ENCODE measurements at regions not wholly inside any gene's neighbourhood (a gene's known extent, or its start where the extent isn't known, plus 50 kb on each side); places are given as distances from the start of the nearest gene placed in this dataset.
"Not testable (repeated sequence)": the region's sequence is repeated elsewhere in the genome, so short reads cannot be mapped to it uniquely, and the experiment has no call there.

DNA sequence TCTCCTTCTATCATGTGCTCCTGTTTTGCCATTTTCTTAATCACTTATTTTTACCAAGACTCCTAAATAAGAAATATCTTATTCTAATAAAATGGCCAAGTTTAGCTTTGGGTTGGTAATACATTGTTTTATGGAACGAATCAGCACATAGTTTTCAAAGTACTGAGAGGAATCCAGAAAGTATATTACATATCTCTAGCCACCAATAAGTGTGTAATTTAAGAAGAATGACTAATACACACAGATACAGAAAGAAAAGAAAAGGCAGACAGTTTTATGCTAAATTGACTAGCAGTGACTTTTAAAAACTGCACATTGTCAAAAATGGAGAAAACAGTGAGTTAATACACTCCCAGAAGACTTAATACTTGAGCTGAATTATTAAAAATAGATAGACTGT, 167.0 kb upstream of the IL15 start:
- Histone ChIP-seq H3K4me2 (no peak overlapping the region), H2AFZ (no peak overlapping the region)
- WGBS (ENCODE audit: low lambda C conversion rate, missing lambda C conversion rate): 81% methylated on average over 1 of the region's 1 CpG

DNA sequence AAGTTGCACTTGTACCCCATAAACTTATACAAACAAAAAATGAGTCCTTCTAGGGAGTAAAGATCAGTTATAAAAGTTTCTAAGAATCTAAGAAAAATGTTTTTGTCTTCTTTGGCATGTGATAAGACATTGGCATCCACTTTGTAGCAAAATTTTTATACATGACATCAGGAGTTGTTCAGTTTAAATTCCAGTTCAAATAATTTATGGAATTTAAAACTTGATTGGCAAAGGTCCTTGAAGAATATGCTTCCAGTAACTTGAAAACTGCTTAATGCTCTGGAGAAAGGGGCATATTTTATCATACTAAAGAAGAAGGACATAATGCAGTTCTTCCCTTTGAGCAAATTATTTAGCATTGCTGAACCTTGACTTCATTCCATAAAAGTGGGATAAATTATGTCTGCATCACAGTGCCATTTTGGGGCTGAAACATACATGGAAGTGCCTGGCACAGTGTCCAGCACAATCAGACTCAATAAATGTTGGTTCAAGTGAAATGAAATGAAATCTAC, 163.3 kb upstream of the IL15 start:
- H3K4me1 ChIP-seq (ENCODE audit: insufficient read depth): no peaks in the 10 kb centered on the region
- DNase-seq (ENCODE audit: low spot score): no peak
- no peak overlapping the region for H2AFZ ChIP-seq
- H3K27ac ChIP-seq: no peak overlapping the region
- no peak overlapping the region for H3K4me2 ChIP-seq
- no peaks in the 10 kb centered on the region for H4K20me1 ChIP-seq (ENCODE audit: insufficient read depth, poor library complexity, severe bottlenecking)
- no peaks in the 10 kb centered on the region for H3K9me3 ChIP-seq (ENCODE audit: low read depth)
- TF ChIP-seq EZH2 (IDR thresholded peaks at IDR 0.05; ENCODE audit: borderline replicate concordance) (no peak), EZH2phosphoT487 (IDR thresholded peaks at IDR 0.05; ENCODE audit: low read depth, severe bottlenecking, unreplicated experiment) (no peak)
- TF ChIP-seq, protein P1, sequence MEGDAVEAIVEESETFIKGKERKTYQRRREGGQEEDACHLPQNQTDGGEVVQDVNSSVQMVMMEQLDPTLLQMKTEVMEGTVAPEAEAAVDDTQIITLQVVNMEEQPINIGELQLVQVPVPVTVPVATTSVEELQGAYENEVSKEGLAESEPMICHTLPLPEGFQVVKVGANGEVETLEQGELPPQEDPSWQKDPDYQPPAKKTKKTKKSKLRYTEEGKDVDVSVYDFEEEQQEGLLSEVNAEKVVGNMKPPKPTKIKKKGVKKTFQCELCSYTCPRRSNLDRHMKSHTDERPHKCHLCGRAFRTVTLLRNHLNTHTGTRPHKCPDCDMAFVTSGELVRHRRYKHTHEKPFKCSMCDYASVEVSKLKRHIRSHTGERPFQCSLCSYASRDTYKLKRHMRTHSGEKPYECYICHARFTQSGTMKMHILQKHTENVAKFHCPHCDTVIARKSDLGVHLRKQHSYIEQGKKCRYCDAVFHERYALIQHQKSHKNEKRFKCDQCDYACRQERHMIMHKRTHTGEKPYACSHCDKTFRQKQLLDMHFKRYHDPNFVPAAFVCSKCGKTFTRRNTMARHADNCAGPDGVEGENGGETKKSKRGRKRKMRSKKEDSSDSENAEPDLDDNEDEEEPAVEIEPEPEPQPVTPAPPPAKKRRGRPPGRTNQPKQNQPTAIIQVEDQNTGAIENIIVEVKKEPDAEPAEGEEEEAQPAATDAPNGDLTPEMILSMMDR (IDR thresholded peaks at IDR 0.05; ENCODE audit: poor library complexity): no peak
- no peak overlapping the region for H3K4me3 ChIP-seq
- no peaks in the 10 kb centered on the region for H3K27me3 ChIP-seq
- H3K36me3 ChIP-seq (replicated peaks; ENCODE audit: insufficient read depth, low read depth): no peaks in the 10 kb centered on the region
- H3K79me2 ChIP-seq: no peaks in the 10 kb centered on the region
- no peaks in the 10 kb centered on the region for H3K9me2 ChIP-seq (replicated peaks; ENCODE audit: insufficient read depth)

More for the DNA sequence above, 167.0 kb upstream of the IL15 start:
- Histone ChIP-seq H3K36me3 (replicated peaks; ENCODE audit: insufficient read depth, low read depth) (no peaks in the 10 kb centered on the region), H3K79me2 (no peaks in the 10 kb centered on the region), H3K4me3 (no peak overlapping the region), H3K9me2 (replicated peaks; ENCODE audit: insufficient read depth) (no peaks in the 10 kb centered on the region), H3K4me1 (ENCODE audit: insufficient read depth) (no peaks in the 10 kb centered on the region), H4K20me1 (ENCODE audit: insufficient read depth, poor library complexity, severe bottlenecking) (no peaks in the 10 kb centered on the region), H3K27ac (no peak overlapping the region), H3K27me3 (no peaks in the 10 kb centered on the region), H3K9me3 (ENCODE audit: low read depth) (no peaks in the 10 kb centered on the region)
- DNase-seq (ENCODE audit: low spot score): no peak
- TF ChIP-seq EZH2 (IDR thresholded peaks at IDR 0.05; ENCODE audit: borderline replicate concordance): no peak
- TF ChIP-seq, protein P1 (IDR thresholded peaks at IDR 0.05; ENCODE audit: poor library complexity): no peak
- TF ChIP-seq EZH2phosphoT487 (IDR thresholded peaks at IDR 0.05; ENCODE audit: low read depth, severe bottlenecking, unreplicated experiment): no peak

DNA sequence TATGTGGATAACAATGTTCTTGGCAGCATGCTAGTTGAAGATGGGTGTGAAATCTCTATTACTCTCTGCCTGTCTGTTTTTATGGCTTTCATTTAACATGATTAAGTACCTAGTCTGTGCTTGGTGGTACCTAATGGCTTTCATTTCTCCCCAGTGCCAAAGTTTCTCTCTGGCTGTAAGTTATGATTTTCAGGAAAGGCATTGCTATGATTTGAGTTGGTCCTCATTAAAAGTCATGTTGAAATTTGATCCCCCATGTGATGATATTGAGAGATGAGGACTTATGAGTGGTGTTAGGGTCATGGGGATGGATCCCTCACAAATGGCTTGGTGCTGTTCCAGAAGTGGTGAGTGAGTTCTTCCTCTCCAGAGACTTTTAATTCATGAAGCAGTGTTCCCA, 162.4 kb upstream of the IL15 start:
- Histone ChIP-seq H3K4me3 (no peak overlapping the region), H3K36me3 (replicated peaks; ENCODE audit: insufficient read depth, low read depth) (no peaks in the 10 kb centered on the region), H3K27ac (no peak overlapping the region), H2AFZ (no peak overlapping the region), H3K9me2 (replicated peaks; ENCODE audit: insufficient read depth) (no peaks in the 10 kb centered on the region), H4K20me1 (ENCODE audit: insufficient read depth, poor library complexity, severe bottlenecking) (no peaks in the 10 kb centered on the region), H3K4me2 (no peak overlapping the region), H3K79me2 (no peaks in the 10 kb centered on the region), H3K4me1 (ENCODE audit: insufficient read depth) (no peaks in the 10 kb centered on the region), H3K27me3 (no peaks in the 10 kb centered on the region), H3K9me3 (ENCODE audit: low read depth) (no peaks in the 10 kb centered on the region)
- TF ChIP-seq EZH2 (IDR thresholded peaks at IDR 0.05; ENCODE audit: borderline replicate concordance) (no peak), EZH2phosphoT487 (IDR thresholded peaks at IDR 0.05; ENCODE audit: low read depth, severe bottlenecking, unreplicated experiment) (no peak)
- TF ChIP-seq, protein P1 (IDR thresholded peaks at IDR 0.05; ENCODE audit: poor library complexity): no peak
- no peak for DNase-seq (ENCODE audit: low spot score)

DNA sequence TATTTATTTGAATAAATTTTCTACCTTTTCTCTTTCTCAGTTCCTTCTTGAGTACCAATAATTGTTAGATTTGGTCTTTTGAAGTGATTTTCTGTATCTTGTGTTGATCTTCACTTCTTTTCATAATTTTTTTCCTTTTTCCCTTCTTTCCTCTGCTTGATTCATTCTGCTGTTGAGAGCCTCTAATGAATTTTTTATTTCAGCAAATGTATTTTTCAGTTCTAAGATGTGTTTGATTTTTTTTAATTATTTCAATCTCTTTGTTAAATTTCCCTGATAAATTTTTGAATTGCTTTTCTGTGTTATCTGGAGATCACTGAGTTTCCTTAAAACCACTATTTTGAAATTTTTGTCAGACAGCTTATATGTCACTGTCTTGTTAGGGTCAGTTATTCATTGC, 155.4 kb upstream of the IL15 start:
- Histone ChIP-seq H3K36me3 (replicated peaks; ENCODE audit: insufficient read depth, low read depth) (no peaks in the 10 kb centered on the region), H3K4me1 (ENCODE audit: insufficient read depth) (no peaks in the 10 kb centered on the region), H3K27me3 (no peaks in the 10 kb centered on the region), H3K9me2 (replicated peaks; ENCODE audit: insufficient read depth) (no peaks in the 10 kb centered on the region), H3K79me2 (no peaks in the 10 kb centered on the region), H3K4me2 (no peak overlapping the region), H2AFZ (no peak overlapping the region), H3K27ac (no peak overlapping the region), H4K20me1 (ENCODE audit: insufficient read depth, poor library complexity, severe bottlenecking) (no peaks in the 10 kb centered on the region), H3K4me3 (no peak overlapping the region), H3K9me3 (ENCODE audit: low read depth) (peaks cover 12% of the 10 kb centered on the region)
- no peak for DNase-seq (ENCODE audit: low spot score)
- TF ChIP-seq EZH2 (IDR thresholded peaks at IDR 0.05; ENCODE audit: borderline replicate concordance): no peak

DNA sequence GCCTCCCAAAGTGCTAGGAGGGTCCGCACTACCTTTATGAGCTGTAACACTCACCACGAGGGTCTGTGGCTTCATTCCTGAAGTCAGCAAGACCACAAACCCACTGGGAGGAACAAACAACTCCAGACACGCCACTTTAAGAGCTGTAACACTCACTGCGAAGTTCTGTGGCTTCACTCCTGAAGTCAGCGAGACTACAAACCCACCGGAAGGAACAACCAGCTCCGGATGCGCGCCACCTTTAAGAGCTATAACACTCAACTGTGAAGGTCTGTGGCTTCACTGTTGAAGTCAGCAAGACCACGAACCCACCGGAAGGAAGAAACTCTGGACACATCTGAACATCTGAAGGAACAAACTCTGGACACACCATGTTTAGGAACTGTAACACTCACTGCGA, 152.1 kb upstream of the IL15 start:
- not testable (repeated sequence) for H3K36me3 ChIP-seq (replicated peaks; ENCODE audit: insufficient read depth, low read depth); DNase-seq (ENCODE audit: low spot score); H3K27me3 ChIP-seq; H3K27ac ChIP-seq; H3K4me2 ChIP-seq; H3K9me2 ChIP-seq (replicated peaks; ENCODE audit: insufficient read depth); H3K4me1 ChIP-seq (ENCODE audit: insufficient read depth); H3K4me3 ChIP-seq; H4K20me1 ChIP-seq (ENCODE audit: insufficient read depth, poor library complexity, severe bottlenecking); H3K79me2 ChIP-seq; H2AFZ ChIP-seq
- 93% methylated on average over 12 of the region's 12 CpGs for WGBS (ENCODE audit: low lambda C conversion rate, missing lambda C conversion rate)
- H3K9me3 ChIP-seq (ENCODE audit: low read depth): peaks cover 12% of the 10 kb centered on the region
